Fibroblast of lung (primary cell): ENCODE measurements at regions not wholly inside any gene's neighbourhood (a gene's known extent, or its start where the extent isn't known, plus 50 kb on each side); places are given as distances from the start of the nearest gene placed in this dataset.

Source experiments
- EZH2 ChIP-seq: IDR thresholded peaks from 2 replicates; pipeline ENCODE4 v1.5.1; 2012; ENCODE audit warnings: low read length, control low read depth, mild to moderate bottlenecking; ENCODE audit errors: missing control alignments
- TF ChIP-seq, protein P1 (sequence below), 2 donors: IDR thresholded peaks in 1 of 2; conservative IDR thresholded peaks in 1 of 2; 1 replicate in 1 of 2; 2 replicates in 1 of 2; pipeline ENCODE4 v1.5.1; 2011 to 2012; ENCODE audit warnings: low read length in 2 of 2, control low read depth in 1 of 2, inconsistent platforms in 1 of 2, low read depth in 1 of 2, mild to moderate bottlenecking in 1 of 2

DNA sequence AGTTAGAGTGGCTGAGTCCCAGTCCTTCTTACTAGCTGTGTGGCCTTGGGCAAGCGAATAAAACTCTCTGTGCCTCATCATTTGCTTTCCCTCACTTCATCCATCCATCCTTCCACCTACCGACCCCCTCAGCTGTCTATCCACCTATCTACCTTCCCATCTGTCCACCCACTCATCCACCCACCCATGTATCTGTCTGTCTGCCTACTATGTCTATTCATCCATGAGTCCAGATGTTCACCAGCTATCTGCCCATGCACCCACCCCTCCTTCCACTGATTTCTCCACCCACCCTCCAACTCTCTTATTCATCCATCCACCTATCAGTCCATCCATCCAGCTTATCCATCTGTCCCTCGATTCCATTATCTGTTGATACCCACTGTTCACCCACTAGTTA lies 60.4 kb upstream of the ATP2B2 start:
- TF ChIP-seq, protein P1, sequence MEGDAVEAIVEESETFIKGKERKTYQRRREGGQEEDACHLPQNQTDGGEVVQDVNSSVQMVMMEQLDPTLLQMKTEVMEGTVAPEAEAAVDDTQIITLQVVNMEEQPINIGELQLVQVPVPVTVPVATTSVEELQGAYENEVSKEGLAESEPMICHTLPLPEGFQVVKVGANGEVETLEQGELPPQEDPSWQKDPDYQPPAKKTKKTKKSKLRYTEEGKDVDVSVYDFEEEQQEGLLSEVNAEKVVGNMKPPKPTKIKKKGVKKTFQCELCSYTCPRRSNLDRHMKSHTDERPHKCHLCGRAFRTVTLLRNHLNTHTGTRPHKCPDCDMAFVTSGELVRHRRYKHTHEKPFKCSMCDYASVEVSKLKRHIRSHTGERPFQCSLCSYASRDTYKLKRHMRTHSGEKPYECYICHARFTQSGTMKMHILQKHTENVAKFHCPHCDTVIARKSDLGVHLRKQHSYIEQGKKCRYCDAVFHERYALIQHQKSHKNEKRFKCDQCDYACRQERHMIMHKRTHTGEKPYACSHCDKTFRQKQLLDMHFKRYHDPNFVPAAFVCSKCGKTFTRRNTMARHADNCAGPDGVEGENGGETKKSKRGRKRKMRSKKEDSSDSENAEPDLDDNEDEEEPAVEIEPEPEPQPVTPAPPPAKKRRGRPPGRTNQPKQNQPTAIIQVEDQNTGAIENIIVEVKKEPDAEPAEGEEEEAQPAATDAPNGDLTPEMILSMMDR (conservative IDR thresholded peaks at IDR 0.05 in 1 of 2, IDR thresholded peaks at IDR 0.05 in 1 of 2; ENCODE audit: low read depth in 1 of 2, low read length in 2 of 2) = no peak
- no peak for TF ChIP-seq EZH2
